ENCODE measurements at regions not wholly inside any gene's neighbourhood (a gene's known extent, or its start where the extent isn't known, plus 50 kb on each side); places are given as distances from the start of the nearest gene placed in this dataset.

GRCh38 chr11:112355726-112356125 is 95.1 kb upstream of the PLET1 start:
- DNase-seq (ENCODE audit: low read depth in 2 of 2) = no peak

GRCh38 chr11:112357488-112357887 is 96.8 kb upstream of the PLET1 start:
- DNase-seq (ENCODE audit: low read depth in 2 of 2) = no peak

- no peak for DNase-seq (ENCODE audit: low read depth in 2 of 2)
Observed at GRCh38 chr11:112361396-112361795, 100.7 kb upstream of the PLET1 start.

- DNase-seq (ENCODE audit: low read depth in 2 of 2) = no peak
Observed at GRCh38 chr11:112363527-112363926, 102.9 kb upstream of the PLET1 start.

GRCh38 chr11:112364962-112365481 is 104.4 kb upstream of the PLET1 start:
- no peak for DNase-seq (ENCODE audit: low read depth in 2 of 2)

GRCh38 chr11:112366012-112366411 is 105.4 kb upstream of the PLET1 start:
- DNase-seq (ENCODE audit: low read depth in 2 of 2) = no peak

- DNase-seq (ENCODE audit: low read depth in 2 of 2) = no peak
Observed at GRCh38 chr11:112366777-112367176, 106.1 kb upstream of the PLET1 start.

GRCh38 chr11:112367461-112367860 is 106.8 kb upstream of the PLET1 start:
- no peak for DNase-seq (ENCODE audit: low read depth in 2 of 2)

GRCh38 chr11:112367895-112368294 is 107.2 kb upstream of the PLET1 start:
- no peak for DNase-seq (ENCODE audit: low read depth in 2 of 2)

- DNase-seq (ENCODE audit: low read depth in 2 of 2) = no peak
Observed at GRCh38 chr11:112368381-112368780, 107.7 kb upstream of the PLET1 start.

GRCh38 chr11:112369374-112369773 is 108.7 kb upstream of the PLET1 start:
- no peak for DNase-seq (ENCODE audit: low read depth in 2 of 2)

- no peak for DNase-seq (ENCODE audit: low read depth in 2 of 2)
Observed at GRCh38 chr11:112369916-112370315, 109.3 kb upstream of the PLET1 start.

GRCh38 chr11:112374486-112375140 is 114.0 kb upstream of the PLET1 start:
- no peak for DNase-seq (ENCODE audit: low read depth in 2 of 2)

- DNase-seq (ENCODE audit: low read depth in 2 of 2) = no peak
Observed at GRCh38 chr11:112377946-112378345, 117.3 kb upstream of the PLET1 start.

GRCh38 chr11:112380464-112380863 is 119.8 kb upstream of the PLET1 start:
- no peak for DNase-seq (ENCODE audit: low read depth in 2 of 2)

GRCh38 chr11:112381578-112381977 is 120.9 kb upstream of the PLET1 start:
- DNase-seq (ENCODE audit: low read depth in 2 of 2) = no peak

- no peak for DNase-seq (ENCODE audit: low read depth in 2 of 2)
Observed at GRCh38 chr11:112382561-112382960, 121.9 kb upstream of the PLET1 start.

GRCh38 chr11:112388496-112388895 is 127.8 kb upstream of the PLET1 start:
- DNase-seq (ENCODE audit: low read depth in 2 of 2) = no peak

- no peak for DNase-seq (ENCODE audit: low read depth in 2 of 2)
Observed at GRCh38 chr11:112391086-112391485, 130.4 kb upstream of the PLET1 start.

GRCh38 chr11:112392904-112393303 is 132.2 kb upstream of the PLET1 start:
- DNase-seq (ENCODE audit: low read depth in 2 of 2) = no peak

GRCh38 chr11:112394304-112394703 is 133.6 kb upstream of the PLET1 start:
- DNase-seq (ENCODE audit: low read depth in 2 of 2) = no peak

- no peak for DNase-seq (ENCODE audit: low read depth in 2 of 2)
Observed at GRCh38 chr11:112396076-112396475, 135.4 kb upstream of the PLET1 start.

- no peak for DNase-seq (ENCODE audit: low read depth in 2 of 2)
Observed at GRCh38 chr11:112398798-112399478, 138.3 kb upstream of the PLET1 start.
